ENCODE measurements at regions not wholly inside any gene's neighbourhood (a gene's known extent, or its start where the extent isn't known, plus 50 kb on each side); places are given as distances from the start of the nearest gene placed in this dataset.
"Not testable (repeated sequence)": the region's sequence is repeated elsewhere in the genome, so short reads cannot be mapped to it uniquely, and the experiment has no call there.

DNA sequence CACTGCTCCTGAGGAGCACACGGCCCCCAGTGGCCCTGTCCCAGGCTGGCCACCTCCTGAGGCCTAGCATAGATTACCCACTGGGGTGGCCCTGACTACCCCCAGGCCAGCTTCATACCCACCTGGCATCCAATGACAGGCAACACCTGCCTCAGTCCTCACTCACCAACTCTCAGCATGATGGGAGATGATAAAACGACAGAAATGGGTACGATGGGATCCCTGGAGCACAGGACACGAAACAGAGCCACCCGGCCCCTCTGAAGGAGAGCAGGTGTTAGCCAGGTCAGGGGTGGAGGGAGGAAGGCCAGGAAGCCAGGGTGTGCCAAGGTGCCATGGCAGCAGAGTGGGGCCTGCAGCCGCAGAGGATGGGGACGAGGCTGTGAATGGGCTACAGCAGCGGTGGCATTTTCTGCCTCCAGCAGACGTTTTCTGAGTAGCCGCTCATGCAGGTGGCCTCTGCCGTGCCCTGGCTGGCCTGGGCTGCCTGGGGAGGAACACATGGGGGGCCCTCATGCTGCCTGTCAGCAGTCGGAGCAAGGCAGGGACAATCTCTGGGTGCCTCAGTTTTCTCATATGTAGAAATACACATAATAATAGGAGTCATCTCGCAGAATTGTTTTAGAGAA lies 50.2 kb upstream of the FGF3 start:
- no peak for DNase-seq (ENCODE audit: low read depth)

- DNase-seq (ENCODE audit: low read depth), result no peak
These were observed 51.5 kb upstream of the FGF3 start for GRCh38 chr11:69870766-69871165.

GRCh38 chr11:69873166-69874077 lies 54.2 kb upstream of the FGF3 start:
- no peak for DNase-seq (ENCODE audit: low read depth)

DNA sequence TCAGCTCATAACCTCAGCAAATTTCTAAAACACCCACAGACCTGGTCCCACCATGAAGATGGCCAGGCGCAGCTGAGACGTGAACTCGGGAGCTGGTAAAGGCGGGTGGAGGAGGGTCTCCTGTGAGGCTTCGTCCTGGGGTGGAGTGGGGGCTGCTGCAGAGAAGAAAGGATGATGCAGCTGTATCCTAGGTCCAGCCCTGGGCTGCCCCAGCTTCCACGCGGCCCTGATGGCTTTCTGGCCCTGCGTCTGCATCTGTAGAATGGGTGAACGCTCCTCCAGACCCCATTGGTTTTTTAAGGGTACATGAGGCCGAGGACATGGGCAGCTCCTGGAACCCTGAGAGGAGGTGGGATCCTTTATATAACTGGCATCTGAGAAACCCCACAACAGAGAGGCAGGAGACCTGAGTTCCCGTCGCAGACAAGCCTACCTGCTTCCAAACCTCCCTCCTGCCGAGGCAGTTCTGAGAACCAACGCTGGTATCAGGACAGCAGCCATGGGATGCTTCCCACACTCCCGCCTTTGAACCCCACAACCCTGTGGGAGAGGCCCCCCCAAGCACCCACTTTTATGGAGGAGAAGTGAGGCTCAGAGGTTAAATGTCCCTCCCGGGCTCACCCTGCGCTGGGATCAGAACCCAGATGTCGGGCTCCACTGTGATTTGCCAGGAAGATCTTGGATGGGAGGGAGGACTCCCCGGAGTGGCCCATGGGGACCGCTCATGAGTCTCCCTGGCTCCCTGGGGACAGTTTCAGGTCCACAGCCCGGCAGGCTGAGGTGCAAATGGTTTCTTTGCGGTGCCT lies 55.2 kb upstream of the FGF3 start:
- no peak for DNase-seq (ENCODE audit: low read depth)

DNA sequence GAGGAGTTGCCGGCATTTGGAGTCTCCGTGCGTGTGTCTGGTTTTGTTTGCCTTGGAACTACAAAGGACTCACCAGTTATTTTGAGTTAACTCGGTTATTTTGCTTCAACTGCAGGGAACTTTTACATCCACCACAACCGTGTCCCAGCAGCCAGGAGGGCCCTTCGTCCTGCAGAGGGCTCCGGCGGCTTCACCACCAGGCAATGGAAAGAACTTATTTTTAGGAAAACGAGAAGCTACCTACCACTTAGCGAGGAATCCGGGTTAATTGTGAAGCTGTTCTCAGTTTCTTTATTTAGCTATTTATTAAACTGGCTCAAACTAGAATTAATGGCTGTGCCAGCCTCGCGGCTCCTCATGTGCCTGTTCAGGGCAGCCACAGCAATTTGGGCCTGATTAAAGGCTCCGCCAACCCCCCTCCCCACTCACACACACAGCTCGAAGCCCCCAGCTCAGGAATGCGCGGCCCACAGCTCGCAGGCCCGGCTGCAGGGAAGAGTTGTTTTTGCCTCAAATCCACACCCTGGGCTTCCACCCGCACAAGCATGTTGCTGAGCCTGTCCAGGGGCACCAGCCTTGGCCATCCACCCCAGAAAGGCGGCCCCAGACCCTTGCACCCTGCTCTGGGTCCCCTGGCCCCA lies 55.9 kb upstream of the FGF3 start:
- DNase-seq (ENCODE audit: low read depth), result no peak

GRCh38 chr11:69876013-69876412 lies 56.8 kb upstream of the FGF3 start:
- no peak for DNase-seq (ENCODE audit: low read depth)

DNA sequence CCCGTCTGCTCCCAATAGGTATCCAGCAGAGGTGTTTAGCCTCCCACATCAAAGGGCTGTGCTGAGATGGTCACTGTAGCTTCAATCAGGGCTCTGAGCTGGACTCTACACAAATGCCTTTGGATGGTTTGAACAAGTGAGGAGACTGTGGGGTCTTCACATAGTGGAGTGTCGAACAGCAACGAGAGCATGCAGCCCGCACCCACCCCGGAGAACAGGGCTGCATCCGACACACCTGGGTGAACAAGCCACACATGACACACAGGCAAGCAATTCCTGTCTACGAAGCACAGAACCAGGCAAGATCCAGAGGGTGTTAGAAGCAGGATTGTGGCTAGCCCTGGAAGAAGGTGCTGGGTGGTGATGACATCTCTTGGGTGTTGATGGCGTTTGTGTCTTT lies 58.0 kb upstream of the FGF3 start:
- no peak for DNase-seq (ENCODE audit: low read depth)

- not testable (repeated sequence) for DNase-seq (ENCODE audit: low read depth)
These were observed 58.5 kb upstream of the FGF3 start for GRCh38 chr11:69877704-69878103.

GRCh38 chr11:69878144-69878883 lies 59.1 kb upstream of the FGF3 start:
- no peak for DNase-seq (ENCODE audit: low read depth)

DNA sequence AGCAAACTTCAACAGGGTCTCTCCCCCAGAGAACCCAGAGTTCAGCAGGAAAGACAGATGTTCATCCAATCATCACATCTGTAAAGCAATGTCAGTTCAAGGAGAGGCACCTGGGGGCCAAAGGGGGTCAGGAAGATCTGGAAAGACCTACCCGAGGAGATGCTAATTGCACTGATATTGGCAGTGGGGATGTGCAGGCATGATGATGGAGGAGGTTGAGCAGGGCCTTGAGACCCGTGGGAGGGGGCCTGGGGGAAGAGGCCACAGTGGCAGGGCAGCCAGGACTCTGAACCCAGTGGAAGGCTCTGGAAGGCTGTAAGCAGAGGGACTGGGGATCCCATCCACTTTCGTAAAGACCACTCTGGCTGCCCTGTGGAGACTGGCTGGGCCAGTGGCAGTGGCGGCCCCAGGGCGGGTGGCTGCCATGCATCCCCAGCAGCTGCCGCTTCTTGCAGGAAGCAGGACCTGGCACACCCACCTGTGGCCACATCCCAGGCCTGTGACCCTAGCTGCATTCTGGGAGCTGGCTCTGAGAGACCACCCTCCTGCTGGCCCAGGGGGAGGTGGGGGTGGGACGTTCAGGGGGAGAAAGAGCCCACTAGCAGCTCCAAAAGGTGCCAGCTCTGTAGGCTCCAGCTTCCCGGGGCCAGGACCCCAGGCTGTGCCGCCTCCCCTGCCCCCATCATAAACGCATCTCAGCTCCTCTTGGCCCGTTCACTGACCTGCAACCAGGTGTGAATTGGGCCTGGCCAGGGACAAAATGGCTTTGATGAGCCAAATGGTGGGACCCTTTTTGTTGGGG lies 59.9 kb upstream of the FGF3 start:
- DNase-seq (ENCODE audit: low read depth), result no peak

- no peak for DNase-seq (ENCODE audit: low read depth)
These were observed 60.5 kb upstream of the FGF3 start for GRCh38 chr11:69879729-69880005.

- DNase-seq (ENCODE audit: low read depth), result no peak
These were observed 61.0 kb upstream of the FGF3 start for GRCh38 chr11:69880041-69880825.

DNA sequence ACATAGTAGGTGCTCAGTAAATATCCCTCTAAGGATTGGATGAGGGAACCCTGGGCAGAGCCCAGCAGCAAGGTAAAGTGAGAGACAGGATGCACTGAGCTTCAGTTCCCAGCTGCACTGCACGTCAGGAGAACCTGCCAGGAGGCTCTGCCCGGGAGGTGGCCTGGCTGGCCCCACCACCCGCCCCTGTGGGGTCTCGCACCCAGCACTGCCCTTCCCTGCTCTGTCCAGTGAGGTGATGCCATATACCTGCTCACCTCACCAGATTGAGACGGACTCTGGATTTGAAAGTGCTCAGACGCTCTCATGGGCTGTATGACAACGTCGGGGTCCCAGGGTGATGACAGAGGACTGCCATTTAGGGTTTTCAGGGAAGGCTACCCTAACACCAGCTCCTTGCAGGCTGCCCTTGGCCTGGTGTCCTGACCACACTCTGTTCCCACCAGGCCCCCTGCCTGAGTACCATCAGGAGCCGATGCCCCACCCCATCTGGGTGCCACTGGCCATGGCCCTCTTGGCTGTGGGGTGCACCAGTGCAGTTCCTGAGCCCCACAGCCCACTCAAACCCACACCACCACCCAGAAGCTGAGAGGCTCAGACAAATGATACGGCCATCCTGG lies 61.7 kb upstream of the FGF3 start:
- no peak for DNase-seq (ENCODE audit: low read depth)

GRCh38 chr11:69881467-69882269 lies 62.5 kb upstream of the FGF3 start:
- DNase-seq (ENCODE audit: low read depth), result no peak

GRCh38 chr11:69882270-69882608 lies 63.0 kb upstream of the FGF3 start:
- DNase-seq (ENCODE audit: low read depth), result no peak

- DNase-seq (ENCODE audit: low read depth), result no peak
These were observed 64.4 kb upstream of the FGF3 start for GRCh38 chr11:69883292-69884255.

- no peak for DNase-seq (ENCODE audit: low read depth)
These were observed 65.1 kb upstream of the FGF3 start for GRCh38 chr11:69884286-69884685.

DNA sequence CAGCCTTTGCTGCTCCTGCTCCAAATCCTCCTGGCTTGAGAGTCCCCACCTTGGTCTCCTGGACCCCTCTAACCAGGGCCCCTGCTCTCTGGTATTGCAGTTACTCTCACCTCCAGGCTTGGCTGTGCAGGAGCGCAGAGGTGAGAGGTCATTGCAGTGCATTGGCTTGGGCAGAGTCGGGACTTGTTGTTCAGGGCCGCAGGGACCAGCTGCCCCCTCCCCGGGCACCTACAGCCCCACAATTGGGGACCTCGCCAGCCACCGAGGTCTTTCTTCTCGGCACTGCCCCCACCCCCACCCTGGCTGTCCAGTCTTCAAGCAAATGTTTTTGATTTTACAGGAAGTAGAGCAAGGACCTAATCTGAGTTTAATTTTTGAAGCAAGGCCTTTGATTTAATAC lies 65.5 kb upstream of the FGF3 start:
- no peak for DNase-seq (ENCODE audit: low read depth)

All from EH (cell line).